8988T (cell line): ENCODE measurements at regions not wholly inside any gene's neighbourhood (a gene's known extent, or its start where the extent isn't known, plus 50 kb on each side); places are given as distances from the start of the nearest gene placed in this dataset.
"Not testable (repeated sequence)": the region's sequence is repeated elsewhere in the genome, so short reads cannot be mapped to it uniquely, and the experiment has no call there.

ENCODE experiments used
- DNase-seq: peaks from one replicate; pipeline ENCODE4 v3.0.0; 2011

GRCh38 chr6:90368601-90369000 lies 72.0 kb upstream of the BACH2 start:
- DNase-seq: no peak

- DNase-seq: no peak
Measured at GRCh38 chr6:90368001-90368400, 71.4 kb upstream of the BACH2 start.

- DNase-seq: no peak
Measured at GRCh38 chr6:90365565-90366219, 69.0 kb upstream of the BACH2 start.

- no peak for DNase-seq
Measured at GRCh38 chr6:90365002-90365401, 68.4 kb upstream of the BACH2 start.

GRCh38 chr6:90364286-90364685 lies 67.6 kb upstream of the BACH2 start:
- no peak for DNase-seq

- DNase-seq: no peak
Measured at GRCh38 chr6:90362318-90362717, 65.7 kb upstream of the BACH2 start.

- no peak for DNase-seq
Measured at GRCh38 chr6:90361174-90361573, 64.5 kb upstream of the BACH2 start.

GRCh38 chr6:90358036-90358770 lies 61.6 kb upstream of the BACH2 start:
- DNase-seq: not testable (repeated sequence)

GRCh38 chr6:90356012-90356421 lies 59.4 kb upstream of the BACH2 start:
- DNase-seq: no peak

- no peak for DNase-seq
Measured at GRCh38 chr6:90354961-90355360, 58.3 kb upstream of the BACH2 start.

GRCh38 chr6:90351696-90352095 lies 55.1 kb upstream of the BACH2 start:
- DNase-seq: no peak

- no peak for DNase-seq
Measured at GRCh38 chr6:90350689-90351554, 54.3 kb upstream of the BACH2 start.

- no peak for DNase-seq
Measured at GRCh38 chr6:90347411-90347851, 50.8 kb upstream of the BACH2 start.

- no peak for DNase-seq
Measured at GRCh38 chr6:90346729-90347128, 50.1 kb upstream of the BACH2 start.
